ENCODE measurements at regions not wholly inside any gene's neighbourhood (a gene's known extent, or its start where the extent isn't known, plus 50 kb on each side); places are given as distances from the start of the nearest gene placed in this dataset.
"Not testable (repeated sequence)": the region's sequence is repeated elsewhere in the genome, so short reads cannot be mapped to it uniquely, and the experiment has no call there.

GRCh38 chr6:148021699-148022098 is 320.9 kb upstream of the SASH1 start:
- peaks cover 3% of the 10 kb centered on the region; the same call in 1 of the 2 replicates for H3K9me3 ChIP-seq
- no peak for DNase-seq
- H3K4me3 ChIP-seq: no peak overlapping the region
- H3K36me3 ChIP-seq: no peaks in the 10 kb centered on the region
- H3K27me3 ChIP-seq: no peaks in the 10 kb centered on the region

GRCh38 chr6:148022279-148022678 is 320.4 kb upstream of the SASH1 start:
- H3K36me3 ChIP-seq, H3K4me3 ChIP-seq, H3K27me3 ChIP-seq, DNase-seq, H3K9me3 ChIP-seq: not testable (repeated sequence)

- no peak overlapping the region for H3K4me3 ChIP-seq
- no peak for DNase-seq
- H3K27me3 ChIP-seq: no peaks in the 10 kb centered on the region
- H3K9me3 ChIP-seq: peaks cover 3% of the 10 kb centered on the region; the same call in 1 of the 2 replicates
- H3K36me3 ChIP-seq: no peaks in the 10 kb centered on the region
These were observed 315.4 kb upstream of the SASH1 start for GRCh38 chr6:148027201-148027600.

- no peak overlapping the region for H3K4me3 ChIP-seq
- no peak for DNase-seq
- no peaks in the 10 kb centered on the region for H3K9me3 ChIP-seq
- no peaks in the 10 kb centered on the region for H3K36me3 ChIP-seq
- H3K27me3 ChIP-seq: no peaks in the 10 kb centered on the region
These were observed 306.7 kb upstream of the SASH1 start for GRCh38 chr6:148035806-148036390.

- DNase-seq: no peak
- no peaks in the 10 kb centered on the region for H3K9me3 ChIP-seq
- no peaks in the 10 kb centered on the region for H3K27me3 ChIP-seq
- no peaks in the 10 kb centered on the region for H3K36me3 ChIP-seq
- H3K4me3 ChIP-seq: no peak overlapping the region
These were observed 305.1 kb upstream of the SASH1 start for GRCh38 chr6:148037496-148037895.

GRCh38 chr6:148041546-148041945 is 301.1 kb upstream of the SASH1 start:
- Histone ChIP-seq H3K9me3 (peaks cover 4% of the 10 kb centered on the region), H3K36me3 (no peaks in the 10 kb centered on the region), H3K27me3 (no peaks in the 10 kb centered on the region), H3K4me3 (no peak overlapping the region)
- DNase-seq: no peak

- H3K27me3 ChIP-seq: no peaks in the 10 kb centered on the region
- DNase-seq: no peak
These were observed 300.1 kb upstream of the SASH1 start for GRCh38 chr6:148042536-148042935.

GRCh38 chr6:148044261-148044751 is 298.3 kb upstream of the SASH1 start:
- no peak for DNase-seq
- Histone ChIP-seq H3K36me3 (no peaks in the 10 kb centered on the region), H3K9me3 (peaks cover 16% of the 10 kb centered on the region), H3K27me3 (no peaks in the 10 kb centered on the region), H3K4me3 (no peak overlapping the region)

More at GRCh38 chr6:148042536-148042935, 300.1 kb upstream of the SASH1 start:
- Histone ChIP-seq H3K36me3 (no peaks in the 10 kb centered on the region), H3K4me3 (no peak overlapping the region), H3K9me3 (peaks cover 12% of the 10 kb centered on the region)

GRCh38 chr6:148044921-148045320 is 297.7 kb upstream of the SASH1 start:
- no peak for DNase-seq
- Histone ChIP-seq H3K4me3 (no peak overlapping the region), H3K9me3 (peaks cover 16% of the 10 kb centered on the region), H3K27me3 (no peaks in the 10 kb centered on the region), H3K36me3 (no peaks in the 10 kb centered on the region)

GRCh38 chr6:148053209-148053608 is 289.4 kb upstream of the SASH1 start:
- H3K9me3 ChIP-seq: peaks cover 2% of the 10 kb centered on the region; the same call in 1 of the 2 replicates
- no peaks in the 10 kb centered on the region for H3K27me3 ChIP-seq
- no peaks in the 10 kb centered on the region for H3K36me3 ChIP-seq
- no peak overlapping the region for H3K4me3 ChIP-seq
- DNase-seq: no peak

GRCh38 chr6:148053796-148054195 is 288.8 kb upstream of the SASH1 start:
- H3K9me3 ChIP-seq: peaks cover under 1% of the 10 kb centered on the region; the same call in 1 of the 2 replicates
- no peak for DNase-seq
- no peaks in the 10 kb centered on the region for H3K27me3 ChIP-seq
- H3K4me3 ChIP-seq: no peak overlapping the region
- H3K36me3 ChIP-seq: no peaks in the 10 kb centered on the region

- H3K36me3 ChIP-seq: no peaks in the 10 kb centered on the region
- no peaks in the 10 kb centered on the region for H3K9me3 ChIP-seq
- no peaks in the 10 kb centered on the region for H3K27me3 ChIP-seq
- no peak overlapping the region for H3K4me3 ChIP-seq
- no peak for DNase-seq
These were observed 288.4 kb upstream of the SASH1 start for GRCh38 chr6:148054219-148054618.

- Histone ChIP-seq H3K36me3 (no peaks in the 10 kb centered on the region), H3K9me3 (peaks cover 4% of the 10 kb centered on the region; the same call in 1 of the 2 replicates), H3K4me3 (no peak overlapping the region), H3K27me3 (no peaks in the 10 kb centered on the region)
- DNase-seq: no peak
These were observed 287.2 kb upstream of the SASH1 start for GRCh38 chr6:148055419-148055818.

- no peak for DNase-seq
- H3K27me3 ChIP-seq: no peaks in the 10 kb centered on the region
- no peaks in the 10 kb centered on the region for H3K36me3 ChIP-seq
- peaks cover 10% of the 10 kb centered on the region; the same call in 1 of the 2 replicates for H3K9me3 ChIP-seq
- no peak overlapping the region for H3K4me3 ChIP-seq
These were observed 282.8 kb upstream of the SASH1 start for GRCh38 chr6:148059869-148060268.

- DNase-seq: no peak
- no peak overlapping the region for H3K4me3 ChIP-seq
- H3K27me3 ChIP-seq: no peaks in the 10 kb centered on the region
- H3K36me3 ChIP-seq: no peaks in the 10 kb centered on the region
- peaks cover 10% of the 10 kb centered on the region; the same call in 1 of the 2 replicates for H3K9me3 ChIP-seq
These were observed 278.1 kb upstream of the SASH1 start for GRCh38 chr6:148064406-148065134.

- no peak for DNase-seq
These were observed 274.1 kb upstream of the SASH1 start for GRCh38 chr6:148068437-148069061.

GRCh38 chr6:148069256-148069655 is 273.4 kb upstream of the SASH1 start:
- no peak overlapping the region for H3K4me3 ChIP-seq
- no peak for DNase-seq
- no peaks in the 10 kb centered on the region; the same call in 1 of the 2 replicates for H3K9me3 ChIP-seq
- H3K27me3 ChIP-seq: no peaks in the 10 kb centered on the region
- no peaks in the 10 kb centered on the region for H3K36me3 ChIP-seq

More at GRCh38 chr6:148068437-148069061, 274.1 kb upstream of the SASH1 start:
- H3K4me3 ChIP-seq: no peak overlapping the region
- H3K36me3 ChIP-seq: no peaks in the 10 kb centered on the region
- H3K27me3 ChIP-seq: no peaks in the 10 kb centered on the region
- peaks cover 1% of the 10 kb centered on the region; the same call in 1 of the 2 replicates for H3K9me3 ChIP-seq

Measured in MG63 (cell line).